NCI-H774 (cell line): ENCODE measurements at regions not wholly inside any gene's neighbourhood (a gene's known extent, or its start where the extent isn't known, plus 50 kb on each side); places are given as distances from the start of the nearest gene placed in this dataset.
A peak's percentile ranks its signal among the peaks of the same experiment; 100 is the strongest.
"Not testable (repeated sequence)": the region's sequence is repeated elsewhere in the genome, so short reads cannot be mapped to it uniquely, and the experiment has no call there.

Experiments used
- DNase-seq: peaks from one replicate; lab custom pipeline; 2025; lab: John Stamatoyannopoulos, UW

DNA sequence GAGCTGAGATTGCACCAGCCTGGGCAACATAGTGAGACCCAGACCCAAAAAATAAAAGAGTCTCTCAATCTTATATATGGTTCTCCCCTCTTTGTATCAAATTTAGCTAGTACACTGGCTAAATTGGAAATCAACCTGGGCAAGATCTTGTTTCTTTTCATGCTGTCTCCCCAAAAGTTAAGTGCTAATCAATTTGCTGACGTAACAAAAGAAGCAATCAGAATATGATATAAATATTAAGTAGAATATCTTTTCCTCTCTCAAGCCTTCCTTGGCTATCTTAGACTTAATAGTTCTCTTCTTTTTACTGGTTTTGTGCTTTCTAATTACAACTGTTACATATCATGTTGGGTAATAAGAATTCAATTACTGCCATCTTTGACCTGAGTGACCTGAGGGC is 258.9 kb downstream of the KCNRG start:
- DNase-seq, result no peak

- DNase-seq, result peak; percentile 34
These were observed 260.3 kb downstream of the KCNRG start for GRCh38 chr13:50275392-50276063.

DNA sequence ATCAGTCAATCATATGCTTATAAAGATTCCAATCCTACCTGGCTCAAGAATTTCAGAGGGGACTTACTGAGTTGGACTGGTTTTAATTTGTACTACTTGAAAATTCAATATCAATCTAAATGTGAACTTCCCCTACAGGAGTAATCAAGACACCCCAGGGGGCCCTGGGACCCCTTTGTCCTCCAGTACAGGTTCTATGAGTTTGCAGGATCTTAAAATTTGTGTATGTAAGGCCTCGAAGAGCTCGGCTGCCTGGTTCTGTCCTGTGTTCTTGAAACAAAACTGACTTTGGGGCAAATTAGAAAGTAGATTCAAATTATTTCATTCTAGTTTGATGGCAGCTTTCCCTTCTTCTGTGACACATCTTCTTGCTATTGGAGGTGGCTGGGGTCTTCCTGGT is 261.3 kb downstream of the KCNRG start:
- DNase-seq, result no peak

- no peak for DNase-seq
These were observed 261.9 kb downstream of the KCNRG start for GRCh38 chr13:50277127-50277526.

GRCh38 chr13:50277906-50278305 is 262.7 kb downstream of the KCNRG start:
- no peak for DNase-seq

- no peak for DNase-seq
These were observed 265.2 kb downstream of the KCNRG start for GRCh38 chr13:50280441-50280937.

DNA sequence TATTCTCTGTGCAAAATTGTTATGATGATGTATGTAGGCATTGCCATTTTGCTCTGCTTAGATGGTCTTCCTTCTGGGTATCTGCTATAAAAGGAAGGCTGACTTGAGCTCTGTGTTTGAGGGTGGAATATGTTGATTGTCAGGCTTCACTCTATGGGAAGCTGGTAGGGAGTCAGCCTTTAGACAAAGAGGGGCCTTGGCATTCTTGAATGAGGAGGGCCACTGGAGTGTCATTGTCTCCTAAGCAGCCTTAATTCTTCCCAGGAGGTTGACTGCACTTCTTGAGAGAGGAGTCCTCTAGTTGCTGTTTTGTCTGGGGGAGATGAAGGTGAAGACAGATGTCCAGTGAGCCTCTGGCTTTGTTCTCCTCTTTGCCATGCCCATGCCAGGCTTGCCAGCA is 266.8 kb downstream of the KCNRG start:
- DNase-seq, result no peak

DNA sequence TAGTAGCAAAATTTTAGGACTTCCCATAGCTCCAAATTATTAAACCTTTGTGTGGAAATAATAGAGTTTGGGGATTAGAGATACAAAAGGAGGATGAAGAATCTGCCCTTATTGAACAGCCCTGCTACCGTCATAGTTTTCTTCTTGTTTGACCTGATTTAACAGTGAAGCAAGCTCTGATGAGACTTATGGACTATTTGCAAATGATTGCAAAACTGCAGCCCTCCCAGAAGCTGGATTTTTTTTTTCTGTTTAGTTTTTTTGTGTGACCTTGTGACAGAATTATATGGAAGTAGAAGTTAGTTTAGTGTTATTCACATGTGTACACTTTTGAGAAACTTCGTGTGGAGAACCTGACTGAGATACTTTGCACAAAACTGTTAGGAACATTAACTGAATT is 267.8 kb downstream of the KCNRG start:
- no peak for DNase-seq

- no peak for DNase-seq
These were observed 269.3 kb downstream of the KCNRG start for GRCh38 chr13:50284540-50284939.

DNA sequence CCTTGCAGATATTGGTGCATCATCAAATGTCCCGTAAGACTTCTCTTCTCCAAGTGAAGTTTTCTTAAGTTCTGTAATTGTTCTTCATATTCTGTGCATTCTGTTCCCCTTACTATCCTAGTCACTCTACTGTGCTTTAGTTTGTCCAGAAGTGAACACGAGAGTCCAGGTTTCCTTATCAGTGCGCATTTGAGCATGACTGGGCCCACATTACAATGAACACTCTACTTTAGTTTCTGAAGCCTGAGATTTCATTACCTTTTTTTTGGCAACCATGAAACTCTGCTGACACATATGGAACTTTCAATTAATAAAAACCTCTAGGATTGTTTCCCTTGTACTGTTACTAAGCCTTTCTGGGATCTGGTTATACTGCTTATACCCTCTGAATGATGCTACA is 270.0 kb downstream of the KCNRG start:
- DNase-seq, result no peak

- no peak for DNase-seq
These were observed 271.1 kb downstream of the KCNRG start for GRCh38 chr13:50286324-50286723.

DNA sequence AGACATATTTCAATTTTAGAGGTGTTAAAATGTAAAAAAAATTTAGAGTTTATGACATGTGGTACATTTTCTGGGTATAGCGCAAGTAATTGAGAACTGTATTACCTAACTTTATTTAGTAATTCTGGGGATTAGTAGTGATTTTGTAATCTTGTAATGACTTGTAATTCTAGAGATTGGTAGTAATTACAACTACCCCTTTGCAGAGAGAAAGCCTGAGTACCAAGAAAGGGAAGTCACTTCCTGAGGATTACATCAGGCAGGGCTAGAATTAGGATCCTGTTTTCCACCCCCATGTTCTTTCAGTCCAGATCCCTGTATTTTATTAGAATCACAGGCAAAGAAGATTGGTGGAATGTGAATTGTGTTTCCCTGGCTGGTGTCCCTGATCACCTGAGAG is 274.9 kb downstream of the KCNRG start:
- DNase-seq, result no peak

DNA sequence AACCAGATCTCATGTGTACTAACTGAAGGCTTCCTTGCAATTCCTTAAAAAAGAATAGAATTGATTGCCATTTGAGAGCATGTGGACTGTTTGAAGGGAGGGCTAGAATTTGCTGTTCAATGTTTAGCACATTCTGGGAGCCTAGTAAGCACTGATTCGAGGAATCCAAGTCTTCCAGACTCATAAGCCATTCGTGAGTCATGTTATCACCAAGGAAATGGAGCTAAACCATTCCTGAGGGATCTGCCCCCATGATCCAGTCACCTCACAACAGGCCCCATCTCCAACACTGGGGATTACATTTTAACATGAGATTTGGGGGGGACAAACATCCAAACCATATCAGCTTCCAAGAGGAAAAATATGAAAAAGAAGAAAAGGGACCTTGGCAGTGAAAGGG is 276.4 kb downstream of the KCNRG start:
- no peak for DNase-seq

DNA sequence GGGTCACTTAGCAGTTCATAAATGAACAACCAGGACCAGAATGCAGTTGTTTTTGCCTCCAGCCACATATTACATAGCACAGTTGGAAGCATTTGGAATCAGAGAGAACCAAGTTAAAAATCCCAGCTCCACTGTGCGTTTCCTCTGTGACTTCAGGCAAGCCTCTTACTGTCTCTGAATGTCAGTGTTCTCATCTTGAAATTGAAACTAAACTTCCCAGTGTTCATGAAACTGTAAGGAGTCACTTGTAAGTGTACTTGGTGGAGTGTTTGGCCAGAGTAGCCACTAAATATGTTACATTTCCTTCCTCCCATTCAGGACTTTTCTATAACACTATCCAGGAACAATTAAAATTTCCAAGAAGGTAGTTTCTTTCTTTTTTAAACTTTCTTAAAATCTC is 276.8 kb downstream of the KCNRG start:
- no peak for DNase-seq

- not testable (repeated sequence) for DNase-seq
These were observed 279.2 kb downstream of the KCNRG start for GRCh38 chr13:50294425-50294824.

- DNase-seq, result no peak
These were observed 284.5 kb downstream of the KCNRG start for GRCh38 chr13:50299546-50300249.

- no peak for DNase-seq
These were observed 288.9 kb downstream of the KCNRG start for GRCh38 chr13:50303963-50304721.

DNA sequence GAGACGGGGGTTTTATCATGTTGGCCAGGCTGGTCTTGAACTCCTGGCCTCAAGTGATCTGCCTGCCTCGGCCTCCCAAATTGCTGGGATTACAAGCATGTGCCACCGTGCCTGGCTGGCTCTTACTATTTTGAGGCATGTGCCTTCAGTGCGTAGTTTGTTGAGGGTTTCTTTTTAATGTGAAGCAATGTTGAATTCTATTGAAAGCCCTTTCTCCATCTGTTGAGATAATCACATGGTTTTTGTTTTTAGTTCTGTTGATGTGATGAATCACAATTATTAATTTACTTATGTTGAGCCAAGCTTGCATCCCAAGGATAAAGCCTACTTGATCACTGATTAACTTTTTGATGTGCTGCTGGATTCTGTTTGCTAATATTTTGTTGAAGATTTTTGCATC is 290.9 kb downstream of the KCNRG start:
- no peak for DNase-seq

DNA sequence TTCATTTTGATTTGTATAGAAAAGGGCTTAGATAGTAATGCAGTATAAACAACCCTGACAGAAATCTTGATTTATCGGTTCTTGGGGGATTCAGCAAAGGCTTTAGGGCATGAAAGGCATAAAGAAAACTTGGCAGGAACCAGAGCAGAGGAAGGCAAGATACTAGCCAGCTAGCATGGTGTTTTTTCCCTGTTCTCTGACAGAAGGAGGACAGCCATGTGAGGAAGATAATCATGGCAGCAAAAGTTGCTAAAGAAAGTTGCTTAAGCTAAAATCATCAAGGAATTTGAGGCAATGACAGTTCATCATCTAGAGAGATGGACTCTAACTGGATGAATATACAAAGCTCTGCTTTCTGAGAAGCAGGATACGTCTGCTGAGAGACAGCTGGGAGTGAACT is 294.1 kb downstream of the KCNRG start:
- DNase-seq, result no peak

DNA sequence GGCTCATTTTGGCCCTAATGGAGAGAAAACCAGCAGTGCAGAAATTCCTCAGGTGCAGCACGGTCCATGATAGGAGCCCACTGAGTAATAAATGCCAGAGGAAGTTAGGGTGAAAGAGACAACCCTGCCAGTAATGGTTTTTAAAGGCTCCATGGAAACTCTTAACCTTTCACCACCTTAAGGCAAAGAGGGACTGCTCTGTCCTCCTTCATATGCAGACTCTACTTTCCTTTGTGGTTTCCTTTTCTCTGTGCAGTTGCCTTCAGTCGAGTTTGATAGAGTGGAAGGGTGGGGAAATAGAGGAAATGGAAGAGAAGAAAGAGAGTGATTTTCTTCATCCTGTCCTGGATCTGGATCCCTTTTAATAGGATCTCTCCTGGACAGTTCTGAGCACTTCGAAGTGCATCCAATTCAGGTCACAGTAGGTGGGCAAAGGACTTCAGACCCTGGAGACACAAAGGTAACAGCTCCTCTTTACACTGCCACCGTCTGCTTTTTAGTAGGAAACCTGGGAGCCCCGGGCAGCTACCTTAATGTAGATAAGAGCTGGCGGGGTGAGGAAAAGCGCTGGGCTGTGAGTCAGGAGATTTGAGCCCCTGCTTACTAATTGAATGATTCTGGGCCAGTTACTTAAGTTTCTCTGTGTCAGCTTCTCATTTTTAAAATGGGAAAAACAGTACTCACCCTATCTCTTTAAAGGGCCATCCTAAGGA is 294.8 kb downstream of the KCNRG start:
- DNase-seq, result no peak

- no peak for DNase-seq
These were observed 295.5 kb downstream of the KCNRG start for GRCh38 chr13:50310734-50311133.

DNA sequence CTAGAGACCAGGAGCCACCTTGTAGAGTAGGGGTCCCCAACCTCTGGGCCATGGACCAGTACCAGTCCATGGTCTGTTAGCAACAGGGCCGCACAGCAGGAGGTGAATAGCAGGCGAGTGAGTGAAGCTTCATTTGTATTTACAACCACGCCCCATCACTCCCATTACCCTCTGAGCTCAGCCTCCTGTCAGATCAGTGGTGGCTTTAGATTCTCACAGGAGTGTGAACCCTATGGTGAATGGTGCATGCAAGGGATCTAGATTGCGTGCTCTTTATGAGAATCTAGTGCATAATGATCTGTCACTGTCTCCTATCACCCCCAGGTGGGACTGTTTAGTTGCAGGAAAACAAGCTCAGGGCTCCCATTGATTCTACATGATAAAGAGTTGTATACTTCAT is 303.6 kb downstream of the KCNRG start:
- DNase-seq, result no peak
